ENCODE measurements at regions not wholly inside any gene's neighbourhood (a gene's known extent, or its start where the extent isn't known, plus 50 kb on each side); places are given as distances from the start of the nearest gene placed in this dataset.
"Not testable (repeated sequence)": the region's sequence is repeated elsewhere in the genome, so short reads cannot be mapped to it uniquely, and the experiment has no call there.

GRCh38 chr11:44427432-44427831 is 117.5 kb upstream of the ALX4 start:
- WGBS, result 50% methylated on average over 8 of the region's 8 CpGs
- DNase-seq (ENCODE audit: low spot score in 2 of 2), result no peak
- Histone ChIP-seq H3K27ac (no peak overlapping the region), H3K36me3 (no peaks in the 10 kb centered on the region), H3K27me3 (peaks cover 28% of the 10 kb centered on the region), H3K9me3 (no peaks in the 10 kb centered on the region), H3K4me1 (no peaks in the 10 kb centered on the region), H3K4me3 (no peak overlapping the region)
- TF ChIP-seq POLR2A (IDR thresholded peaks at IDR 0.05), result no peak

GRCh38 chr11:44430140-44430539 is 120.2 kb upstream of the ALX4 start:
- no peaks in the 10 kb centered on the region for H3K36me3 ChIP-seq
- H3K4me3 ChIP-seq, result no peak overlapping the region
- WGBS, result 43% methylated on average over 3 of the region's 3 CpGs
- peaks cover 26% of the 10 kb centered on the region for H3K27me3 ChIP-seq
- no peaks in the 10 kb centered on the region for H3K4me1 ChIP-seq
- DNase-seq (ENCODE audit: low spot score in 2 of 2), result no peak
- TF ChIP-seq POLR2A (IDR thresholded peaks at IDR 0.05), result no peak
- TF ChIP-seq, protein P1, sequence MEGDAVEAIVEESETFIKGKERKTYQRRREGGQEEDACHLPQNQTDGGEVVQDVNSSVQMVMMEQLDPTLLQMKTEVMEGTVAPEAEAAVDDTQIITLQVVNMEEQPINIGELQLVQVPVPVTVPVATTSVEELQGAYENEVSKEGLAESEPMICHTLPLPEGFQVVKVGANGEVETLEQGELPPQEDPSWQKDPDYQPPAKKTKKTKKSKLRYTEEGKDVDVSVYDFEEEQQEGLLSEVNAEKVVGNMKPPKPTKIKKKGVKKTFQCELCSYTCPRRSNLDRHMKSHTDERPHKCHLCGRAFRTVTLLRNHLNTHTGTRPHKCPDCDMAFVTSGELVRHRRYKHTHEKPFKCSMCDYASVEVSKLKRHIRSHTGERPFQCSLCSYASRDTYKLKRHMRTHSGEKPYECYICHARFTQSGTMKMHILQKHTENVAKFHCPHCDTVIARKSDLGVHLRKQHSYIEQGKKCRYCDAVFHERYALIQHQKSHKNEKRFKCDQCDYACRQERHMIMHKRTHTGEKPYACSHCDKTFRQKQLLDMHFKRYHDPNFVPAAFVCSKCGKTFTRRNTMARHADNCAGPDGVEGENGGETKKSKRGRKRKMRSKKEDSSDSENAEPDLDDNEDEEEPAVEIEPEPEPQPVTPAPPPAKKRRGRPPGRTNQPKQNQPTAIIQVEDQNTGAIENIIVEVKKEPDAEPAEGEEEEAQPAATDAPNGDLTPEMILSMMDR (IDR thresholded peaks at IDR 0.05), result no peak
- TF ChIP-seq EP300 (IDR thresholded peaks at IDR 0.05), result no peak
- no peak for TF ChIP-seq POLR2AphosphoS5 (IDR thresholded peaks at IDR 0.05)
- no peak overlapping the region for H3K27ac ChIP-seq
- no peaks in the 10 kb centered on the region for H3K9me3 ChIP-seq

DNA sequence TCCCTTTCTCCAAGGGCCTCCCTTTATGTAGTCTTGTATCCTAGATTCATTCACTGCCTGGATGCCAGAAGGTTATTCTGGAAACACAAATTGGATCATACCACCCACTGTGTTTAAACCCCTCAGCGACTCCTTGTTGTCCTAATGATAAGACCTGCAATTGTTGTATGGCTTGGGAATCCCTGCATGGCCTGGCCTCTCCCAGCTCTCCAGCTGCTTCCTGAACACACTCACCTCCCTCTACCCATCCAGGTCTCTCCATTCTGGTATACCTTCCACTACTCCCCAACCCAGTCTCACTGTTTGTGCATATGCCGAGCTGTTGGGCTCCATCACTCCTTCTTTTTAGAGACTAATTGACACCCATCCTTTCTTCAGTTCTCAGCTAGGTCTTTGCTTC is 124.3 kb upstream of the ALX4 start:
- no peaks in the 10 kb centered on the region for H3K4me1 ChIP-seq
- H3K27ac ChIP-seq, result no peak overlapping the region
- WGBS, result 88% methylated on average over 2 of the region's 2 CpGs
- TF ChIP-seq, protein P1 (IDR thresholded peaks at IDR 0.05), result no peak
- DNase-seq (ENCODE audit: low spot score in 2 of 2), result no peak
- no peak overlapping the region for H3K4me3 ChIP-seq
- H3K27me3 ChIP-seq, result peaks cover 24% of the 10 kb centered on the region
- no peaks in the 10 kb centered on the region for H3K36me3 ChIP-seq
- H3K9me3 ChIP-seq, result no peaks in the 10 kb centered on the region

- TF ChIP-seq POLR2A (IDR thresholded peaks at IDR 0.05), result no peak
- no peak for TF ChIP-seq POLR2AphosphoS5 (IDR thresholded peaks at IDR 0.05)
- TF ChIP-seq, protein P1 (IDR thresholded peaks at IDR 0.05), result no peak
- TF ChIP-seq EP300 (IDR thresholded peaks at IDR 0.05), result no peak
- Histone ChIP-seq H3K4me3 (no peak overlapping the region), H3K36me3 (no peaks in the 10 kb centered on the region), H3K27ac (no peak overlapping the region), H3K4me1 (no peaks in the 10 kb centered on the region), H3K9me3 (no peaks in the 10 kb centered on the region), H3K27me3 (peaks cover 16% of the 10 kb centered on the region)
- no peak for DNase-seq (ENCODE audit: low spot score in 2 of 2)
- WGBS, result 73% methylated on average over 1 of the region's 1 CpG
These were observed 127.2 kb upstream of the ALX4 start for GRCh38 chr11:44437122-44437521.

- H3K9me3 ChIP-seq, H3K36me3 ChIP-seq, H3K4me3 ChIP-seq, H3K4me1 ChIP-seq, H3K27ac ChIP-seq, H3K27me3 ChIP-seq: not testable (repeated sequence)
- peak in 1 of 2 donors; percentile 4 for DNase-seq (ENCODE audit: low spot score in 2 of 2)
- 85% methylated on average over 4 of the region's 4 CpGs for WGBS
These were observed 122.4 kb upstream of the CD82 start for GRCh38 chr11:44442893-44443673.

- peak in 1 of 2 donors; percentile 33 for DNase-seq (ENCODE audit: low spot score in 2 of 2)
- H3K36me3 ChIP-seq, result no peaks in the 10 kb centered on the region
- no peak overlapping the region for H3K27ac ChIP-seq
- peaks cover 3% of the 10 kb centered on the region for H3K27me3 ChIP-seq
- peaks cover 3% of the 10 kb centered on the region for H3K9me3 ChIP-seq
- H3K4me3 ChIP-seq, result no peak overlapping the region
- peaks cover 3% of the 10 kb centered on the region for H3K4me1 ChIP-seq
- 78% methylated on average over 28 of the region's 28 CpGs for WGBS
- TF ChIP-seq, protein P1 (IDR thresholded peaks at IDR 0.05), result no peak
- TF ChIP-seq EP300 (IDR thresholded peaks at IDR 0.05) (no peak), POLR2A (IDR thresholded peaks at IDR 0.05) (no peak), POLR2AphosphoS5 (IDR thresholded peaks at IDR 0.05) (no peak)
These were observed 121.4 kb upstream of the CD82 start for GRCh38 chr11:44443836-44444769.

Data from suprapubic skin (tissue), 4 donors.